HEK293 (cell line): ENCODE measurements at regions not wholly inside any gene's neighbourhood (a gene's known extent, or its start where the extent isn't known, plus 50 kb on each side); places are given as distances from the start of the nearest gene placed in this dataset.

Experiments
- CTCF ChIP-seq: fragments of 450-650 bp; formaldehyde crosslinking; IDR thresholded peaks from 2 replicates; pipeline ENCODE4 v1.5.1; 2016; ENCODE audit warnings: missing biosample characterization, missing genetic modification characterization
- TRIM28 ChIP-seq: IDR thresholded peaks from 2 replicates; pipeline ENCODE4 v1.6.1; 2011; ENCODE audit warnings: low read length, control low read depth, borderline replicate concordance
- ZBTB48 ChIP-seq: fragments of 450-650 bp; formaldehyde crosslinking; IDR thresholded peaks from 2 replicates; pipeline ENCODE4 v1.5.1; 2016; ENCODE audit warnings: missing biosample characterization, missing genetic modification characterization
- ZNF140 ChIP-seq: fragments of 450-650 bp; formaldehyde crosslinking; IDR thresholded peaks from 2 replicates; pipeline ENCODE4 v1.5.1; 2016; ENCODE audit warnings: missing biosample characterization, missing genetic modification characterization
- ZNF174 ChIP-seq: fragments of 450-650 bp; formaldehyde crosslinking; IDR thresholded peaks from 2 replicates; pipeline ENCODE4 v1.5.0; 2017; ENCODE audit warnings: missing biosample characterization, mild to moderate bottlenecking, missing genetic modification characterization
- ZNF292 ChIP-seq: fragments of 450-650 bp; formaldehyde crosslinking; IDR thresholded peaks from 2 replicates; pipeline ENCODE4 v1.5.1; 2016; ENCODE audit warnings: low read depth, missing biosample characterization, missing genetic modification characterization, borderline replicate concordance
- ZNF600 ChIP-seq: fragments of 450-650 bp; formaldehyde crosslinking; IDR thresholded peaks from 2 replicates; pipeline ENCODE4 v1.5.1; 2016; ENCODE audit warnings: missing biosample characterization, missing genetic modification characterization
- TF ChIP-seq, protein P1 (sequence below): fragments of 450-650 bp; formaldehyde crosslinking; IDR thresholded peaks from 2 replicates; pipeline ENCODE4 v1.5.1; 2017; ENCODE audit warnings: missing biosample characterization, mild to moderate bottlenecking, missing genetic modification characterization, moderate library complexity
- TF ChIP-seq, protein P2 (sequence below): fragments of 450-650 bp; formaldehyde crosslinking; IDR thresholded peaks from 2 replicates; pipeline ENCODE4 v1.5.1; 2016; ENCODE audit warnings: missing biosample characterization, missing genetic modification characterization, low read depth

DNA sequence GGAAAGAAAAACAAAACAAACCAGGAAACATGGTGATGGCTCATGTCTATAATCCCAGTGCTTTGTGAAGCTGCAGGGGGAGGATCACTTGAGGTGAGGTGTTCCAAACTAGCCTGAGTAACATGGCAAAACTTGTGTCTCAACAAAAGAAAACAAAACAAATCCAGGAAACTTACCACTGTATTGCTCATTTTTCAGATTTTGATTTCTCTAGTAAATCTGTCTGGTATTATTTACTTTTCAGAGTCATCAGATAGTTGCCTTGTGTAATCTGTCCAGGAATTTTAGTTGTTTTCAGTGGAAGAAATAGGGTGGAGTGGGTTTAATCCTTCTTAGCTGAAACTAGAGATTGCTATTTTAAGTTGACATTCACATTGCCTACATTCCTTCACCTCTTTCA lies 91.8 kb upstream of the ALCAM start:
- no peak for TF ChIP-seq CTCF
- no peak for TF ChIP-seq ZBTB48 (tag by site-specific recombination)
- TF ChIP-seq ZNF174, result no peak
- no peak for TF ChIP-seq ZNF600 (tag by site-specific recombination)
- no peak for TF ChIP-seq ZNF140 (tag by site-specific recombination)
- TF ChIP-seq, protein P1, sequence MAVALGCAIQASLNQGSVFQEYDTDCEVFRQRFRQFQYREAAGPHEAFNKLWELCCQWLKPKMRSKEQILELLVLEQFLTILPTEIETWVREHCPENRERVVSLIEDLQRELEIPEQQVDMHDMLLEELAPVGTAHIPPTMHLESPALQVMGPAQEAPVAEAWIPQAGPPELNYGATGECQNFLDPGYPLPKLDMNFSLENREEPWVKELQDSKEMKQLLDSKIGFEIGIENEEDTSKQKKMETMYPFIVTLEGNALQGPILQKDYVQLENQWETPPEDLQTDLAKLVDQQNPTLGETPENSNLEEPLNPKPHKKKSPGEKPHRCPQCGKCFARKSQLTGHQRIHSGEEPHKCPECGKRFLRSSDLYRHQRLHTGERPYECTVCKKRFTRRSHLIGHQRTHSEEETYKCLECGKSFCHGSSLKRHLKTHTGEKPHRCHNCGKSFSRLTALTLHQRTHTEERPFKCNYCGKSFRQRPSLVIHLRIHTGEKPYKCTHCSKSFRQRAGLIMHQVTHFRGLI (tag by site-specific recombination), result no peak
- TF ChIP-seq, protein P2, sequence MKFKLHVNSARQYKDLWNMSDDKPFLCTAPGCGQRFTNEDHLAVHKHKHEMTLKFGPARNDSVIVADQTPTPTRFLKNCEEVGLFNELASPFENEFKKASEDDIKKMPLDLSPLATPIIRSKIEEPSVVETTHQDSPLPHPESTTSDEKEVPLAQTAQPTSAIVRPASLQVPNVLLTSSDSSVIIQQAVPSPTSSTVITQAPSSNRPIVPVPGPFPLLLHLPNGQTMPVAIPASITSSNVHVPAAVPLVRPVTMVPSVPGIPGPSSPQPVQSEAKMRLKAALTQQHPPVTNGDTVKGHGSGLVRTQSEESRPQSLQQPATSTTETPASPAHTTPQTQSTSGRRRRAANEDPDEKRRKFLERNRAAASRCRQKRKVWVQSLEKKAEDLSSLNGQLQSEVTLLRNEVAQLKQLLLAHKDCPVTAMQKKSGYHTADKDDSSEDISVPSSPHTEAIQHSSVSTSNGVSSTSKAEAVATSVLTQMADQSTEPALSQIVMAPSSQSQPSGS (tag by site-specific recombination), result no peak
- TF ChIP-seq ZNF292 (tag by site-specific recombination), result no peak
- TF ChIP-seq TRIM28, result no peak
